GM12872 (cell line): ENCODE measurements at regions not wholly inside any gene's neighbourhood (a gene's known extent, or its start where the extent isn't known, plus 50 kb on each side); places are given as distances from the start of the nearest gene placed in this dataset.

Experiments
- CTCF ChIP-seq: IDR thresholded peaks from 3 replicates; pipeline ENCODE4 v1.5.1; 2011; ENCODE audit warnings: low read depth, mild to moderate bottlenecking, low read length, moderate library complexity; ENCODE audit not compliant: insufficient read depth

GRCh38 chr18:37665346-37665745 lies 99.7 kb upstream of the CELF4 start:
- TF ChIP-seq CTCF, result no peak

DNA sequence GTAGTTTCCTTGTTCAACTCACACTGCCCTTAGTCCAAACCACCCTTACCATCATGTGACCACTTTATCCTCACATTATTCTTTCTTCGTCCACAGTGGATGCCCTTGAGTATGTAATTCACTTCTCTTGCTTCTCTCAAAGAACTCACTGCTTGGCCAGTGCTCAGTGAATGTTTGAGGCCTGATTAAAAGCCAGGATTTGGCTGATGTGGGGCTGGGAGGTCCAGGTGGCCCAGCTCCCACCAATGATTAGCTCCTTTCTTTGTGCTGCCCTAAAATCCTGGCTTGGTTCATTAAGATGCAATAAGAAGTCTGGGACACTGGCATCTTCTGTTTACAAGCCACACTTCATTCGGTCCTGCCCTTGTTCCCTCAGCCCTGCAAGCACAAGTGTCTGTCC lies 97.8 kb upstream of the CELF4 start:
- no peak for TF ChIP-seq CTCF

DNA sequence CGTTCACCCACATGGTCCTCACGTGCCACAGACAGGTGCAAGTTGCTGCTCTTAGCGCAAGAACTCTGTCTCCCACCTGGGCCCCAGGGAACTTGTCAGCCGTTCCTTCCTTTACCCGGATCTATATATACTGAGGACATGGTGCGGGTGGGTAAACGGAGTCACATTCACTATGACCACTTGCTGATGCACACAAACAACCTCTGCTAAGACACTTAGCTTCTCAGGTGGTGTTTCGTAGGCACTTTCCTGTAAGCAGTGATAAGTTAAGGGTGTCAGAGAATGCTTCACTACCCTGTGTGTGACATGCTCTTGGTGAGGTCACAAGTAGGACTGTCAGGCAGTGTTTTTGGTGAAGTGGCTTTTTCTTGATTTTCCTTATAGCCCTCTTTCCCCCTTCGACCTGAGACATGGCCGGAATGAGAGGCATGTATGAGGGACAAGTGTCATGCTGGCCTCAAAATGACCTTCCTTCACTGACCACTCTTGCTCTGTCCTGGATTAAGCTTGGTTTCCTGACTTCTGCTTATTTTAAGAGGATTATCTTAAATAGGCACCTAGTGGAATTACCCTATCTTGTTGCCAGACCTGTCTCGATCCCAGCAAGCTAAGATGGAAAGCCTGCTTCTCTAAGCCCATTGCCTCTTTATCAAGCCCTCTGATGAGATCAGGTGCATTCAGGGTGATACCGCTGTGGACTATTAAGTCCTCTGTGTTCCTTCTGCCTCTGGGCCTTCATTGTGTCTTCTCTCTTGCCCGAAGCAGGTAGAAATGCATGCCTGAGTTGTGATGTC lies 97.1 kb upstream of the CELF4 start:
- TF ChIP-seq CTCF, result no peak

DNA sequence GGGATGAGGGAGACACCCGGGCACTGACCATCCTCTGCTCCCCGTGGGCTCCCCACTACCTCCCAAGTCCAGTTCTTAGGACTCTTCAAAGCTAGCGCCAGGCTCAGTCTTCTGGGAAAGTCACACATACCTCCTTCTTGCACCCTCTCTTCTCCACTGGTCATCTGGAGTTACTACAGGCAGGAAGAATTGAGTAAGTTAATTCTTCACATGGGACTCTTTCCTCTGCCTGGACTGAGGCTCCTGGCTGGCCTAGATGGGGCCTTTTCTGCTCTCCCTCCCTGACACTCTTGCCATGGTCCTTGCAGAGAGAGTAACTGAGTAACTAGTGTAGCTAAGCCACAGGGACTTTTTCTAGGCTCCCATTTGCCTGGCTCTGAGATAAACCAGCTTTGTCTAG lies 96.5 kb upstream of the CELF4 start:
- TF ChIP-seq CTCF, result no peak

- TF ChIP-seq CTCF, result no peak
These were observed 95.9 kb upstream of the CELF4 start for GRCh38 chr18:37661478-37661877.

GRCh38 chr18:37661061-37661460 lies 95.5 kb upstream of the CELF4 start:
- no peak for TF ChIP-seq CTCF

- TF ChIP-seq CTCF, result no peak
These were observed 95.1 kb upstream of the CELF4 start for GRCh38 chr18:37660658-37661057.
